GM18861 (cell line): ENCODE measurements at regions not wholly inside any gene's neighbourhood (a gene's known extent, or its start where the extent isn't known, plus 50 kb on each side); places are given as distances from the start of the nearest gene placed in this dataset.
"Not testable (repeated sequence)": the region's sequence is repeated elsewhere in the genome, so short reads cannot be mapped to it uniquely, and the experiment has no call there.

Experiments
- ATAC-seq: cut with Tn5 transposase; IDR thresholded peaks from one replicate; pipeline ENCODE4 v1.9.1; 2021; ENCODE audit not compliant: unreplicated experiment

DNA sequence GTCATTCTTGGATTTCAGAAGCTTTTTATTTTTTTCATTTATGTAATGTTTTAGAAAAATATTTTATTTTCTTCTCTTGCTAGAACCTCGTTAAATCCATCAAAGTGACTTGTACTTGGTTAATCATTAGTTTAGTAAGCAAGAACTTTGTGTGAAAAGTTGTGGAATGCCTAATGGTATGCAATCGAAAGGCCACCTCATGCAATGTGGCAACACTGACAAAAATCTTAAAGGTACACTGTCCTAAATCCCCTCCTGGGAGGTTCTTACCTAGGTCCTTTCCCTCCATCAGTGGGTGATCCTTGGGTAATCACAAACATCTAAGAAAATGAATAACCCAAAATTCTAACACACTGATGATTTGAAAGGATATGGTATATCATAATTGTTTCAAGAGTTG lies 304.2 kb downstream of the DNAH5 start:
- ATAC-seq = no peak

DNA sequence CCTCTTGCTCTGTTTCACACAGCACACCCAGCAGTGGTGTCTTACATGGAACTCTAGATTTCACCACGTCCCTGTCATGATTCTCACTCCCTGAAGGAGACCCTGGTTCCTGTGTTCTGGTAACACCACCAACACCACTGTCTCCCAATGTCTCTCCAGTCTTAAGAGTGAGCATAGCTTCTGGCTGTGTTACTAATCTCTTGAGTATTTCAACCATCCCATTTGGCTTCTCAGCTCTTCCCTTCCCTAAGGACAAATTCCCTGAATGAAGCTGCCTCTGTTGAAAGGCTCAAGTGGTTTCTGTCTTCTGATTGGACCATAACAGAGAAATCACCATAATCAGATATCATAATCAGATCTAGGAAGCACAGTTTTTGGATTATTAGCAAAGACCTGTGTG lies 311.8 kb downstream of the DNAH5 start:
- no peak for ATAC-seq

DNA sequence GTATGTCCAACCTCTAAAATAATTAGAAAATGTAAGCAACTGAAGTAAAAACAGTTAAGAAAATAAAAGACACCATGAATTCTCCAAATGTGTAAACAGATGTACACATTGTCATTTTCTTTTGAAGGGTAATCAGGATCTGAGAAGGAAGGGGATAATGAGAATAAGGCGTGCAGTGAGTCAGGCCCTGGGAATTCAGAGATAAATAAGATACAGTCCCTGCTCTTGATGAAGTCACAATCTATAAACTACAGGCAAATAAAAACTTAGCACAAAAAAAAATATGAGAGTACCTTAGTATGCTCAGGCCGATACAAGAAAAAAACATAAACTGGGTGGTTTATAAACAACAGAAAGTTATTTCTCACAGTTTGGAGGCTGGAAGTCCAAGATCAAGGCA lies 315.3 kb downstream of the DNAH5 start:
- ATAC-seq = no peak

DNA sequence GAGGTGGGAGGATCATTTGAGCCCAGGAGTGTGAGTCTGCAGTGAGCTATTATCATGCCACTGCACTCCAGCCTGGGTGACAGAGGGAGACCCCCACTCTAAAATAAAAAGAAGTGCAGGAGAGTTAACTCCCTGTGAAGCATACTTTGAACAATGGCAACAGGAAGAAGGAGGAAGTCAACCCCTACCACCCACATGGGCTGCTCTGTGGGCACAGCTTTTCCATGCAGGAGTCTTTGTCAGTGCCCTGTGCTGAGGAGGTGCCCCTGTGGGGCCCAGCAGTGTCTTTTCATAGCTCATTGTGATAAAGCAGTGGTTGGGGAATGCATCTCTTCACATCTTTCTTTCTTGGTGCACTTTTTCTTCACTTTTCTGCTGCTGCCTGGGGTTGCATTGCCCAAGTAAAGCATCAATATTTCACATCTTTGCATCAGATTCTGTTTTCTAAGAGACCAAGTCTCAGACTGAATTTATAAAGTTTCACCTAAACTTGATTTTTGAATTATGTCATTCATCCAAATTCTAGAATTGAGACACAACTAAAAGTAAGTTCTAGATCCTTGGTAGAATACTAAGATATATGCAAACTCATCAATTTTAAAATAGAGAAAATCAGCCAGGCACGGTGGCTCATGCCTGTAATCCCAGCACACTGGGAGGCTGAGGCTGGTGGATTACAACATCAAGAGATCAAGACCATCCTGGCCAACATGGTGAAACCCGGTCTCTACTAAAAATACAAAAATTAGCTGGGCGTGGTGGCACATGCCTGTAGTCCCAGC lies 316.6 kb downstream of the DNAH5 start:
- ATAC-seq = no peak

DNA sequence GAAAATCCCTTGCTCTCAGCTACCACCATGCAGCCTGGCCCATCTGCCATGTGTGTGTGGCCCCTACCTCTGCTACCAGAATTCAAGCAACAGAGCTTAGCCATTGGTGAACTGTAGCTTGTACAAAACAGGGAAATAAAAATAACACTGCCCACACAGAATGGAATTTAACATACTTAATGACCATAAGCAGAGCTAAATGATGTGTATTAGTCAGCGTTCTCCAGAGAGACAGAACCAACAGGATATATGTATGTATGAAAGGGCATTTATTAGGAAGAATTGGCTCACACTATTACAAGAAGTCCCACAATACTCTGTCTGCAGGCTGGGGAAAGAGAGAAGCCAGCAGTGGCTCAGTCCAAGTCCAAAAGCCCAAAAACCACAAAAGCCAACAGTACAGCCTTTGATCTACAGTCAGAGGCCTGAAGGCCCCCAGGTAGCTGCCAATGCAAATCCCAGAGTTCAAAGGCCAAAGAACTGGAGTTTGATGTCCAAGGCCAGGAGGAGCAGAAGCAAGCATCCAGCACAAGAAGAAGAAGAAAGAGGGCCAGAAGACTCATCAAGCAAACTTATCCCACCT lies 318.8 kb downstream of the DNAH5 start:
- no peak for ATAC-seq

DNA sequence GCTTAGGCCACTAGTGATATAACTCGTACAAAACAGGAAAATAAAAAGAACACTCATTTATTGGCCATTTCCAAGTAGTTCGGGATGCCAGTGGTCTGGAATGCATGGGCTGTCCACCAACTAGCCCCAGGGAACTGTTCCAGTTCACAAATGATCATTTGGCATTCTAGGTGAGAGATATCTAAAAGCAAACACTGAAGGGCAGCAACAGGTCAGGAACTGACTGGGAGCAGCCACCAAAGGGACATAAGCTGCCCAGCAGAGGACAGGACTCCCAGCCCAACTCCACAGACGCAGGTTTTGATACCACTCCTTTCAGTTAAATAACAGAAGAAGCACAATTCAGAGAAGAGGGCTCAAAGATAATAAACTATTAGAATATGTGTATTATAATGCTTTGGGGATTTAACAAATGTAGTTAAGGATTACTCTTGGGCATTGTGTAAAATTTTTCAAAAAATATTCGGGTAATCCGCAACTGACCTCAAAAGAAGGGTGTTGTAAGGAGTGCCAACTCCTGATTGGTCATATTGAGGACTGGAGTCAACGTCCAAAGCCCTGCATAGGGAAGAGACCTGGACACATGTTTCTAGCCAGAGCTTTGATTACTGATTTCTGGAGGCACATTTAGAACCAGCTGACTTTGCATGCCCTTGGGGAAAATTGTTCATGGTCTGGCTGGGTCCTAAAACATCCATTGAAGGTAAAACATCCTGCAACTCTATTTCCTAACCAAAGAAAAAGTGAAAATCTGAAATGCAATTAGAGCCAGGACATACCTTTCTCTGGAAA lies 320.0 kb downstream of the DNAH5 start:
- ATAC-seq = no peak

DNA sequence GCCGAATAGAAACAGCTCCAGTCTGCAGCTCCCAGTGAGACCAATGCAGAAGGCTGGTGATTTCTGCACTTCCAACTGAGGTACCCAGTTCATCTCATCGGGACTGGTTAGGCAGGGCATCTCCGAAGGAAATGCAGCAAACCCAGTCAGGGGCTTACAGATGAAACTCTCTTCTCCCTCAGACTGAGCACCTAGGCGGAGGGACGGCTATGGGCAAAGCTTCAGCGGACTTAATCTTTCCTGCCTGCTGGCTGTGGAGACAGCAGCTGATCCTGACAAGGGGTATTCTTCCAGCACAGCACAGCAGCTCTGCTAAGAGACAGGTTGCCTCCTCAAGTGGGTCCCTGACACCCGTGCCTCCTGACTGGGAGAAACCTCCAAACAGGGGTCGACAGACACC lies 330.9 kb downstream of the DNAH5 start:
- no peak for ATAC-seq

DNA sequence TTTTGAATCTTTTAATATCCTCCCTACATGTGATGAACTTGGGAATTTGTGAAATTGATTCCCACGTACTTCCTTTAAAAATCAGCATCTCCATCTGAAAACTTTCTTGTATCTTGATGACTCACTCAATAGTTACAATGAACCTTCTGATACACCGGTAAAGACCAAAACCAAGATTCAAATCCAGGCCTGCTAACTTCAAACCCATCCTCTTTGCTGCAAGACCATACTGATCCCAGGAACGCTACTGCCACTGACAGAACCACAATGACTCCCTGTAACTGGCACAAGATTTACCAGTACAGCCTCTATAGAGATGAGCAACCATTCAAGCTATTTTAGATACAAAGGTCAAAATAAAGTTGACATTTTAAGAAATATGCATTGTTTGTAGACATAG lies 332.9 kb downstream of the DNAH5 start:
- ATAC-seq = no peak

DNA sequence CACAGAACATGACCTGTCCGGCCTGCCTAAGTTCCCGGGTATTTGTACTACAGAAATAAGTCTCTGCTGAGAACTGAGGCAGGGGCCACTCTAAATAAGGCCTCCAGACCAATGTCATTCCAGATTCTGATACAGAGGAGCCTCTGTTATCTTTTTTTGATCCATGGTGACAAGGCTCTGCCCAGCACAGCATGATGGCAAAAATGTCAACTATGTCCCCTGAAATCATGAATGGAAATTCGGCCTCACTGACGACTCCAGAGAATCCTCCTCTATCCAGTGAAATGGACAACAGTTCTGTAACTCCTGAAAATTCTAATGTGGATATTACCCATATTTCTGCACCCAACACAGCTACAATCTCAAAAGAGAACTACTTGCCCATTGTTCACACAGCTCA lies 335.0 kb downstream of the DNAH5 start:
- no peak for ATAC-seq

DNA sequence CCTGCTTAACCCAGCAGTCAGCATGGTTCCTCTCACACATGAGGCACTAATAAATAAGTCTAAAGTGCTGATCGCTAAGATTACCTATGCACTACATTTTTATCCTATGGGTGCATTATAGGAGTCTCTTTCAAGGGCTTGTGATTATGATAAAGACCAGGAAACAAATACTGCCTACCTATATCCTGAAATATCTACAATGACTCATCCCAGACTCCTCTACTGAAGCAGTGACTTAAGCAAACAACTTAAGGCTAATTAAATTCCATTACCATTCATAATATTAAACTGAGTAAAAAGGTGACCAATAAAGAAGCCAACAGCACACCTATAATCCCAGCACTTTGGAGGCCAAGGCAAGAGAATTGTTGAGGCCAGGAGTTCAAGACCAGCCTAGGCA lies 338.4 kb downstream of the DNAH5 start:
- no peak for ATAC-seq

DNA sequence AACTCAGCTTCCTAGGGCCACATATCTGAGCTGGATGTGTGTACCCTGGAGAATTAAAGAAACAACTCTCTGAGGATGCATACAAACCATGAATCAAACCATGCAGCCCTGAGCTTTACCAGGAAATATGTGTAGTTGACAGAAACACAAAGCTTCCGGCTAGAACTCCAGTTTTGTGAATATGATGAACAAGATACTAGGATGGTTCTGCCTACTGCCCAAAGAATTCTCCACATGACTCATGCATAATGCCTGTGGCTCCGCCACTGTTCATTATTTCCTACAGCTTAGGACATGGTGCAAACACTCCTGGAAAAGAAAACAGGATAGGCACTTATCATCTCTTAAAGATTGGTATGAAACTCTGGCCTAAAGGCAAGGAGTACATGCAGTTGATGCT lies 343.4 kb downstream of the DNAH5 start:
- ATAC-seq = no peak

DNA sequence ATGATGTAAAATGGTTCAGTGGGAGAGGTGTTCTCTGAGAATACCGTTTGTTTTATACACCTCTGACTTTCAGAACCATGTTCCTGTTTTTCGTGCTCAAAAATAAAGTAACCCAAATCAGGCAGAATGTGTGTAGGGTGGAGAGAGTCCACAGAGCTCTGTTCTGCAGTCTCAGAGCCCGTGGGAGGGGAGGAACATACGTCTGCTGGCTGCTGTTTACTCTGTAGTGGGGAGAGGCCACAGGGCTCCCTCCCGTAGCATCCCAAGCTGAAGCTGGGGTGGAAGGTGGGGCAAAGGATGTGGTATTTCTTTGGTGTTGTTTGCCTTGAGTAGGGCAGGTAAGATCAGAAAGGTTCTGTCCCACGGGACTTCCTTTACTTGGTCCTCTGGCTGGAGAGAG lies 348.5 kb downstream of the DNAH5 start:
- ATAC-seq = no peak

DNA sequence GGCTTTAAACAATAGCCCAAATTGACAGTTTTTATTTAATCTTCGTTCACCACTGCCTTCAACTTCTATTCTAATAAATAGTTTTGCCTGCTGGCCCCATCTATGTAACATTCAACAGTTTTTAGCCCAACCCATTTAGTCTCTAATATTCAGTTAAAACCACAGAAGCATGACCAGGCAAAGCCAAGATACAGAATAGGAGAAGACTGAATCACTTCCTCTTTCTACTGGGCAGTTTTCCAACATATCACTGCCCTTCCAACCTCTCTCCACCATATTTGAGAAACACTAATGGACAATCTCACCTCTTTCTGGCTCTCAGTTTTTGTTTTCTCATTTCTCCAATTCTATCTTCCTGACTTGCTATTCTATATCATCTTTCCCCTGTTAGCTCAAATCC lies 352.9 kb downstream of the DNAH5 start:
- ATAC-seq = no peak

DNA sequence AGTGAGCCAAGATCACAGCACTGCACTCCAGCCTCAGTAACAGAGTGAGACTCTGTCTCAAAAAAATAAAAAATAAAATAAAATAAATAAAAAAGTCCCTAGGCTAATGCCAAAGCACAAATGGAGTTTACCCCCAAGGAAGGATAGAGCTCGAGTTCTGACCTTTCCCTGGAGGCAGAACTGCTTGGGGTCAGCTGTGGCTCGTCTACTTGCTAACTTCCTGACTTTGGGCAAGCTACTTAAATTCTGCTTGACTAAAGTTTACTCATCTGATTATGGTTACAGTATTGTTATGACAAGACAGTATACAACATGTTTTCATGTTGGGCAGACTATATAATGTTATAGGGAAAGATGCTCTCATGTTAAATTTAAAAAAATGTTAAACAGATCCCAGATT lies 359.2 kb downstream of the DNAH5 start:
- no peak for ATAC-seq

DNA sequence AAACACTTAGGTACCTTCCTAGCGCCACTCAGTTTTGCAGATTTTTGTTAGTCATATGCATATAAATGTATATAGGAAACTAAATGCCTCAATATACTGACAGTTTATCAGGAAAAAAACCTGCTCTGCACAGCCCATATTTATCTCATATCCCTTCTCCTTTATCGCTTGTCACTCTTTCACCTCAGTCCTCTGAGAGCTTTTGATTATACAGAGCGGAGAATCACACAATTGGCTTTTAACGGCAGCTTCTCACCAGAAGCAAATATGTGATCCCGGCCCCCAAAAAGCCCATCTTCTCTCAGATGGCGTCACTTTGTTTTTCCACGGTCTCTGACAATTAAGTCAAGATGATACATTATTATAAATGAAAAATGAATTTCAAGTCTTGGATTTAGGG lies 362.6 kb downstream of the DNAH5 start:
- no peak for ATAC-seq

DNA sequence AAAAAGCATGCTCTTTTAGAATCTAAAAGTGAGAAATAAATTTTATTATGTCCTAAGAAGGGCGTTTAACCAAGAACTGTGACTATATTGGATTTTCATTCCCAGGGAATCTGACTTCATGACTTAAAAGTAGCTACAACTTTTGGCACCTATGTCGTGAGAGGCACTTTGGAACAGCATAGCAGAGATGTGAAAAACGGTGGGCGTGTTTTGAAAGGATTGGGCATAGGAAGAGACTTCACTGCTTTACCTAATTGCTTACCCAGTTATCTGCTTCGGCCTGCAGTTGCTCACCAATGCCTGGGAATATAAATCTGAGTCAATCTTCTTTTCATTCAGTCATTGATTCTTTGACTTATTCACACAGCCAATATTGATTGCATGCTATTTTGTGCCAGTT lies 363.4 kb downstream of the DNAH5 start:
- ATAC-seq = no peak

DNA sequence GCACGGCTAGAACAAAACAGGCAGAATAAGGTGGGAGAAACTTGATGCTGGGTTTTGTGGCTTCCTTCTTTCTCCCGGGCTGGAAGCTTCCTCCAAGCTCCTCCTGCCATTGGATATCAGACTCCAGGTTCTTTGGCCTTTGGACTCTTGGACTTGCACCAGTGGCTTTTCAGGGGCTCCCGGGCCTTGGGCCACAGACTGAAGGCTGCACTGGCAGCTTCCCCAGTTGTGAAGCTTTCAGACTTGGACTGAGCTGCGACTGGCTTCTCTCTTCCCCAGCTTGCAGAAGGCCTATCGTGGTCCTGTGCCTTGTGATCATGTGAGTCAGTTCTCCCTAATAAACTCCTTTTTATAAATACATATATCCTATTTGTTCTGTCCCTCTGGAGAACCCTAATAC lies 364.4 kb downstream of the DNAH5 start:
- no peak for ATAC-seq

DNA sequence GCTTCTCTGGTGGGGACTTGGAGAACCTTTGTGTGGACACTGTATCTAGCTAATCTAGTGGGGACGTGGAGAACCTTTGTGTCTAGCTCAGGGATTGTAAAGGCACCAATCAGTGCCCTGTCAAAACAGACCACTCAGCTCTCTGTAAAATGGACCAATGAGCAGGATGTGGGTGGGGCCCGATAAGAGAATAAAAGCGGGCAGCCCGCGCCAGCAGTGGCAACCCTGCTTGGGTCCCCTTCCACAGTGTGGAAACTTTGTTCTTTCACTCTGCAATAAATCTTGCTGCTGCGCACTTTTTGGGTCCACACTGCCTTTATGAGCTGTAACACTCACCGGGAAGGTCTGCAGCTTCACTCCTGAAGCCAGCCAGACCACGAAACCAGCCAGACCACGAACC lies 365.4 kb downstream of the DNAH5 start:
- ATAC-seq = not testable (repeated sequence)

DNA sequence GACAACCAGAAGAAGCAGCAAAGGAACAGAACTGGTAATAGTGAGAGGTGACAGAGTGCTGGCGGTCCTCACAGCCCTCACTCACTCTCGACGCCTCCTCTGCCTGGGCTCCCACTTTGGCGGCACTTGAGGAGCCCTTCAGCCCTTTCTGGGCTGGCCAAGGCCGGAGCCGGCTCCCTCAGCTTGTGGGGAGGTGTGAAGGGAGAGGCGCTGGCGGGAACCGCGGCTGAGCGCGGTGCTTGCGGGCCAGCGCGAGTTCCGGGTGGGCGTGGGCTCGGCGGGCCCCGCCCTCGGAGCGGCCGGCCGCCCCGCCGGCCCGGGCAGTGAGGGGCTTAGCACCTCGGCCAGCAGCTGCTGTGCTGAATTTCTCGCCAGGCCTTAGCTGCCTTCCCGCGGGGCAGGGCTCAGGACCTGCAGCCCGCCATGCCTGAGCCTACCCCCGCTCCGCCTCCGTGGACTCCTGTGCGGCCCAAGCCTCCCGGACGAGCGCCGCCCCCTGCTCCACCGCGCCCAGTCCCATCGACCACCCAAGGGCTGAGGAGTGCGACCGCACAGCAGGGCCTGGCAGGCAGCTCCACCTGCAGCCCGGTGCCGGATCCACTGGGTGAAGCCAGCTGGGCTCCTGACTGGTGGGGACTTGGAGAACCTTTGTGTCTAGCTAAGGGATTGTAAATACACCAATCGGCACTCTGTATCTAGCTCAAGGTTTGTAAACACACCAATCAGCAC lies 366.0 kb downstream of the DNAH5 start:
- not testable (repeated sequence) for ATAC-seq

DNA sequence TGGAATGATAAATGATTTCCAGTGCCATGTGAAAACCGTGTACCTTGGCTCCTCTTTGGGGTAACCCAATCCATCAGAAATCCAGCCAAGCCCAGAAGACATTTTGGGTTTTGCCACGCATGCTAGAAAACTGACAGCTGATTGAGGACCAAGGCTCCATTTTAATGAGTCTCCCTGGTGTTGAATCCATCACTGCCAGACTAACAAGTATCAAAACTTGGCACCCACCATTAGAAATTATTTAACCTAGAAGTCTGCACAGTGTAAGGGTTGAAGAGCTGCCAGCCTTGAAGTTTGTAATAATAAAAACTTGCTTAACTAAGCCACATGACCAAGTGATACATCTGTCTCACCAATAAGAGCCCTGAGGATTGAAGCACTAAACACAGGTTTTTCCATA lies 369.9 kb downstream of the DNAH5 start:
- ATAC-seq = no peak

DNA sequence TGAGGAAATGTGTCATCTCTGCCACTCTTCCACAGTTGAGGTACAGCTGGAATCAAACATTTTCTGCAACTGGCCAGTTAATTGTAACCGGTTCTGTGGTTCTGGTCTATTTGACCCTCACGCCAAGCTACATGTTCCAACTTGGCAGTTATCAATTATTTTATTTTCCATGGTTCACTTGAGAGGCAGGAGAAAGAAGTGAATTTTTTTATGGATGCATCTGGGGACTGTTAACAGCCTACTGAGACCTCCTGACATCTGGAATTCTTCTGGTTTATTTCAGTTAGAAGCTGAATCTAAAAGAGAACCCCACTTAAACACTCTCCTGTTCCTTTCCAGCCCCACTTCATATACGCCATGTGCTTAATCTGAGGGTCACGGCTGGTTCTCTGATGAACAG lies 372.3 kb downstream of the DNAH5 start:
- ATAC-seq = no peak
